SK-N-MC (cell line): ENCODE measurements at regions not wholly inside any gene's neighbourhood (a gene's known extent, or its start where the extent isn't known, plus 50 kb on each side); places are given as distances from the start of the nearest gene placed in this dataset.

Source experiments
- EZH2 ChIP-seq: fragments of 200-600 bp; sonication (generic); IDR thresholded peaks from one replicate; pipeline ENCODE4 v1.6.1; 2017; ENCODE audit warnings: antibody characterized with exemption
- FOXP2 ChIP-seq: optimal IDR thresholded peaks from 2 replicates; pipeline ENCODE3; 2011; ENCODE audit warnings: mild to moderate bottlenecking, moderate library complexity; ENCODE audit not compliant: insufficient read depth; ENCODE audit errors: extremely low read length, control extremely low read depth
- POLR2AphosphoS5 ChIP-seq: IDR thresholded peaks from 2 replicates; pipeline ENCODE4 v1.6.1; 2012; ENCODE audit warnings: mild to moderate bottlenecking, low read depth, low read length, borderline replicate concordance

DNA sequence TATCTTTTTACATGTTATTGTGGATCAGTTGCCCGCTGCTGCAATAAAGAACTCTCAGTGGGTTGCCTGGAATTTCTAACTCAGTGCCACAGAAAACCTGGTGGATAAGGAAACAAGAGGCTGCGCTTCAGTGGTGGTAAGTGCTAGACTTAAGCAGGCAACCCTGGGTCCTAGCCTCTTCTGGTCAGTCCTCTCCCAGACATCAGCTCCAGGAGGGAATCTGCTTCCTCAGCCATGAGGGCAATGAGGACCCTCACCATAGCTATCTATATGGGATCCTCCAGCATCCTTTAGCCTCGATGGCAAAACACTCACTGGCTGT is 490.7 kb upstream of the SULF2 start:
- TF ChIP-seq POLR2AphosphoS5 (no peak), EZH2 (no peak), FOXP2 (no peak)
